RWPE2 (cell line): ENCODE measurements at regions not wholly inside any gene's neighbourhood (a gene's known extent, or its start where the extent isn't known, plus 50 kb on each side); places are given as distances from the start of the nearest gene placed in this dataset.

Experiments used
- ATAC-seq: fragments of 200-7000 bp; cut with Tn5 transposase; 3 replicates; pipeline ENCODE4 v1.9.1; 2021; ENCODE audit warnings: low read depth
- DNase-seq: peaks from one replicate; pipeline ENCODE4 v3.0.0-alpha.2; 2020; ENCODE audit warnings: low spot score
- H3K27ac ChIP-seq: fragments of 450-650 bp; 2 replicates; pipeline ENCODE4 v1.5.1; 2017; ENCODE audit warnings: mild to moderate bottlenecking; ENCODE audit not compliant: poor library complexity, severe bottlenecking
- H3K27me3 ChIP-seq: fragments of 250-450 bp; sonication (Bioruptor Pico); 2 replicates; pipeline ENCODE4 v1.5.1; 2021; ENCODE audit warnings: mild to moderate bottlenecking, moderate library complexity; ENCODE audit not compliant: insufficient read depth, poor library complexity, severe bottlenecking
- H3K36me3 ChIP-seq: fragments of 250-450 bp; sonication (Bioruptor Pico); 2 replicates; pipeline ENCODE4 v1.5.1; 2020; ENCODE audit warnings: low read depth, mild to moderate bottlenecking, moderate library complexity
- H3K4me1 ChIP-seq: fragments of 250-450 bp; sonication (Bioruptor Pico); 2 replicates; pipeline ENCODE4 v1.5.1; 2021; ENCODE audit warnings: mild to moderate bottlenecking, moderate library complexity; ENCODE audit not compliant: insufficient read depth, poor library complexity, severe bottlenecking
- H3K4me3 ChIP-seq: fragments of 250-450 bp; sonication (Bioruptor Pico); 2 replicates; pipeline ENCODE4 v1.5.1; 2021; ENCODE audit warnings: mild to moderate bottlenecking, moderate library complexity; ENCODE audit not compliant: severe bottlenecking
- H3K9me3 ChIP-seq: fragments of 250-450 bp; sonication (Bioruptor Pico); 2 replicates; pipeline ENCODE4 v1.5.1; 2021; ENCODE audit warnings: mild to moderate bottlenecking, moderate library complexity; ENCODE audit not compliant: severe bottlenecking
- TF ChIP-seq, protein P1 (sequence below): fragments of 450-650 bp; IDR thresholded peaks from one replicate; pipeline ENCODE4 v1.5.1; 2017; ENCODE audit warnings: mild to moderate bottlenecking, moderate library complexity; ENCODE audit not compliant: poor library complexity, severe bottlenecking

DNA sequence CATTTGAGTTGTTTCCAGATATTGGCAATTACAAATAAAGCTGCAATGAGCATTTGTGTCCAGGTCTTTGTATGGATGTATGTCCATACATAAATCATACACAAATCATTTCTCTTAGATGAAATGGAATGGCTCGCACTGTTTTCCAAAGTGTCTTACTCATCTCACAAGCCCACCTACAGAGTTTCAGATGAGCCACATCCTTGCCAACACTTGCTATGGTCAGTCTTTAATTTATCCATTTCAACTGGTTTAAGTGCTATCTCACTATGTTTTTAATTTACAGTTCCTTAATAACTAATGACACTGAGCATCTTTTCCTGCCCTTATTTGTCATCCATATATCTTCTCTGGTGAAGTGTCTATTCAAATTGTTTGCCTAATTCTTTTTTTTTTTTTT is 132.9 kb upstream of the DIO3 start:
- Histone ChIP-seq H3K4me1 (peaks cover 6% of the 10 kb centered on the region), H3K4me3 (no peak overlapping the region), H3K27me3 (peaks cover 20% of the 10 kb centered on the region), H3K27ac (no peak overlapping the region), H3K36me3 (no peaks in the 10 kb centered on the region), H3K9me3 (no peaks in the 10 kb centered on the region)
- TF ChIP-seq, protein P1, sequence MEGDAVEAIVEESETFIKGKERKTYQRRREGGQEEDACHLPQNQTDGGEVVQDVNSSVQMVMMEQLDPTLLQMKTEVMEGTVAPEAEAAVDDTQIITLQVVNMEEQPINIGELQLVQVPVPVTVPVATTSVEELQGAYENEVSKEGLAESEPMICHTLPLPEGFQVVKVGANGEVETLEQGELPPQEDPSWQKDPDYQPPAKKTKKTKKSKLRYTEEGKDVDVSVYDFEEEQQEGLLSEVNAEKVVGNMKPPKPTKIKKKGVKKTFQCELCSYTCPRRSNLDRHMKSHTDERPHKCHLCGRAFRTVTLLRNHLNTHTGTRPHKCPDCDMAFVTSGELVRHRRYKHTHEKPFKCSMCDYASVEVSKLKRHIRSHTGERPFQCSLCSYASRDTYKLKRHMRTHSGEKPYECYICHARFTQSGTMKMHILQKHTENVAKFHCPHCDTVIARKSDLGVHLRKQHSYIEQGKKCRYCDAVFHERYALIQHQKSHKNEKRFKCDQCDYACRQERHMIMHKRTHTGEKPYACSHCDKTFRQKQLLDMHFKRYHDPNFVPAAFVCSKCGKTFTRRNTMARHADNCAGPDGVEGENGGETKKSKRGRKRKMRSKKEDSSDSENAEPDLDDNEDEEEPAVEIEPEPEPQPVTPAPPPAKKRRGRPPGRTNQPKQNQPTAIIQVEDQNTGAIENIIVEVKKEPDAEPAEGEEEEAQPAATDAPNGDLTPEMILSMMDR: no peak
- DNase-seq: no peak
- no peak for ATAC-seq

DNA sequence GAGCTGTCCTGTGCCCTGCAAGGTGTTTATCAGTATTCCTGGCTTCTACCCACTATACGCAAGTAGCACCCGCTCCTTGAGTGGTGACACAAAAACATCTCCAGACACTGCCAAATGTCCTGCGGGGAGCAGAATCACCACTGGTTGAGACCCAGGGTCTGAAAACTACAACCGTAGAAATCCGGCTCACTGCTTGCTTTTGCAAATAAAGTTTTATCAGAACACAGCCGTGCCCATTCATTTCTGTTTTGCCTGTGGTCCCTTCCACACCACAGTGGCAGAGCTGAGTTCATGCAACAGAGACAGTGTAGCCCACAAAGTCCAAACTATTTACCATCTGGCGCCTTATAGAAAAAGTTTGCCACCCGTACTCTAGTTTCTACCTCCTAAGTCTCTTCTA is 125.7 kb upstream of the DIO3 start:
- no peak for DNase-seq
- H3K4me1 ChIP-seq: no peaks in the 10 kb centered on the region
- peaks cover 18% of the 10 kb centered on the region for H3K27me3 ChIP-seq
- H3K9me3 ChIP-seq: no peaks in the 10 kb centered on the region
- no peaks in the 10 kb centered on the region for H3K36me3 ChIP-seq
- H3K27ac ChIP-seq: no peak overlapping the region
- TF ChIP-seq, protein P1: no peak
- no peak for ATAC-seq
- no peak overlapping the region for H3K4me3 ChIP-seq

DNA sequence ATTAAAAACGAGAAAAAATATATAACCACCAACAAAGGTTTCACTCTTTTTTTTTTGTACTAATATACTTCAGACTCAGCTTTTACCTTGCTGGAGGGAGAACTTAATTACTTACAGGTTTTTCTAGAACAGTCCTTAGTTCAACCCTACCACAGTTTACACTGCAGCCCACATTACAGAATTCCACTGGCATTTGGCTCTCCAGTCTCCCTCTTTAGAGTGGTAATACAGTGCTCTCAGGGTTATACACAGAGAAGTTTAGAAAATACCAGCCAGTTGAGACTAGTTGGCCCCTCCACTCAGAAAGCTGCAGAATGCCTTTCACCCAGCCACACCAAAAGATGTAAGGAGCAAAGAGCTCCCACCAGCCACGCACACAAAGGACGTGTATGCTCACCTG is 122.3 kb upstream of the DIO3 start:
- ATAC-seq: no peak
- TF ChIP-seq, protein P1: no peak
- Histone ChIP-seq H3K4me3 (no peak overlapping the region), H3K27me3 (peaks cover 2% of the 10 kb centered on the region), H3K36me3 (no peaks in the 10 kb centered on the region), H3K4me1 (peaks cover 5% of the 10 kb centered on the region), H3K27ac (no peak overlapping the region), H3K9me3 (no peaks in the 10 kb centered on the region)
- no peak for DNase-seq

DNA sequence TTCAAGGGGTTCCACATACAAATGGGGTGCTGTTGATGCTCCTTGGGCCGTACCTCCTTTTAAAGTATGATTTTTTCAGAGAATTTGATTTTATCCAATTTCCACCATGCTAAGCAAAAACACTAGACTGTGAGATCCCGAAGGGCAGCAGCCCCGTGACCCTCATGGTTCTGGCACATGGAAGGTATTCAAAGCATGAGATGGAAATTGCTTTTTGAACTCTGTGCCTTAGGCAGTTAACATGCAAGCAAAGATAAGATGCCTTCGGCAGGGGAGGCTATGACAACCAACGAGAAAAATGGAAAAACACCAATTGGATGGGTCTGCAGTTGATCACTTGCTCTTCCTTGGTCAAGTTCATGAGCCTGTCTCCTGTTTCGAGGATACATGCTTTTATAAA is 120.8 kb upstream of the DIO3 start:
- Histone ChIP-seq H3K27me3 (no peaks in the 10 kb centered on the region), H3K27ac (no peak overlapping the region), H3K36me3 (no peaks in the 10 kb centered on the region), H3K9me3 (no peaks in the 10 kb centered on the region), H3K4me1 (peaks cover 5% of the 10 kb centered on the region), H3K4me3 (no peak overlapping the region)
- TF ChIP-seq, protein P1: no peak
- ATAC-seq: no peak
- DNase-seq: no peak

DNA sequence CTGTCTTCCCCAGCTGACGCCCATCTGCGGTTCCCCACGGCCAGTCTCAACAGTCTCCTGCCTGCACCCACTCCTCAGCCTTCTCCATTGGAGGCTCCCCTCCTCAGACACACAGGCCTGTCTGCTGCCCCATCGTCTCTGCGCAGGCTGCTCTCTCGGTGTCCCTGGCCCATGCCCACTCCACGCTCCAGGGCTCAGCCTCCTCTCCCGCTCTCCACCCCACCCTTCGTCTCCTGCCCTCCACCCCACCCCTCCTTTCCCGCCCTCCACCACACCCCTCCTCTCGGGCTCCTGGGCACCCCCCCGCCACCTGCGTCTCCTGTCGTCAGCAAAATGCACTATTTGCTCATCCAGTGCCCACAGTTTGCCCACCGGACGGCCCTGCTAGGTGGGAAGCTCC is 119.6 kb upstream of the DIO3 start:
- Histone ChIP-seq H3K27me3 (no peaks in the 10 kb centered on the region), H3K36me3 (no peaks in the 10 kb centered on the region), H3K9me3 (no peaks in the 10 kb centered on the region), H3K4me3 (no peak overlapping the region), H3K4me1 (peaks cover 5% of the 10 kb centered on the region), H3K27ac (no peak overlapping the region)
- no peak for DNase-seq
- no peak for ATAC-seq
- TF ChIP-seq, protein P1: no peak
